NCI-H526 treated with DMSO at 0.1 percent for 48 hours (cell line): ENCODE measurements at regions not wholly inside any gene's neighbourhood (a gene's known extent, or its start where the extent isn't known, plus 50 kb on each side); places are given as distances from the start of the nearest gene placed in this dataset.
"Not testable (repeated sequence)": the region's sequence is repeated elsewhere in the genome, so short reads cannot be mapped to it uniquely, and the experiment has no call there.

Source experiments
- DNase-seq: peaks from one replicate; lab custom pipeline; 2025; lab: John Stamatoyannopoulos, UW

- no peak for DNase-seq
Observed at GRCh38 chr4:158958489-158959270, 144.2 kb upstream of the RAPGEF2 start.

GRCh38 chr4:158962393-158962792 is 140.5 kb upstream of the RAPGEF2 start:
- DNase-seq: peak; percentile 10

- not testable (repeated sequence) for DNase-seq
Observed at GRCh38 chr4:158963282-158963681, 139.6 kb upstream of the RAPGEF2 start.

GRCh38 chr4:158964114-158964727 is 138.7 kb upstream of the RAPGEF2 start:
- DNase-seq: no peak

GRCh38 chr4:158964728-158965124 is 138.2 kb upstream of the RAPGEF2 start:
- DNase-seq: no peak

GRCh38 chr4:158965226-158965625 is 137.7 kb upstream of the RAPGEF2 start:
- DNase-seq: no peak

- no peak for DNase-seq
Observed at GRCh38 chr4:158966091-158966490, 136.8 kb upstream of the RAPGEF2 start.

- DNase-seq: no peak
Observed at GRCh38 chr4:158968961-158969360, 133.9 kb upstream of the RAPGEF2 start.

GRCh38 chr4:158970812-158971211 is 132.1 kb upstream of the RAPGEF2 start:
- DNase-seq: no peak

- DNase-seq: not testable (repeated sequence)
Observed at GRCh38 chr4:158974438-158974837, 128.4 kb upstream of the RAPGEF2 start.

GRCh38 chr4:158980711-158981110 is 122.2 kb upstream of the RAPGEF2 start:
- not testable (repeated sequence) for DNase-seq

- no peak for DNase-seq
Observed at GRCh38 chr4:158991534-158992155, 111.2 kb upstream of the RAPGEF2 start.

GRCh38 chr4:158993891-158994290 is 109.0 kb upstream of the RAPGEF2 start:
- DNase-seq: no peak

- DNase-seq: no peak
Observed at GRCh38 chr4:158995040-158995439, 107.8 kb upstream of the RAPGEF2 start.

GRCh38 chr4:158995965-158996364 is 106.9 kb upstream of the RAPGEF2 start:
- DNase-seq: no peak

GRCh38 chr4:158996669-158997074 is 106.2 kb upstream of the RAPGEF2 start:
- no peak for DNase-seq

GRCh38 chr4:158997660-158998349 is 105.1 kb upstream of the RAPGEF2 start:
- DNase-seq: no peak

GRCh38 chr4:158998624-158999023 is 104.3 kb upstream of the RAPGEF2 start:
- no peak for DNase-seq

GRCh38 chr4:158999166-158999682 is 103.7 kb upstream of the RAPGEF2 start:
- no peak for DNase-seq

GRCh38 chr4:158999849-159000248 is 103.0 kb upstream of the RAPGEF2 start:
- DNase-seq: no peak

GRCh38 chr4:159002950-159003349 is 99.9 kb upstream of the RAPGEF2 start:
- DNase-seq: no peak
